ENCODE measurements at regions not wholly inside any gene's neighbourhood (a gene's known extent, or its start where the extent isn't known, plus 50 kb on each side); places are given as distances from the start of the nearest gene placed in this dataset.

GRCh38 chr1:55348356-55348755 lies 133.2 kb upstream of the USP24 start:
- TF ChIP-seq REST (IDR thresholded peaks at IDR 0.05; ENCODE audit: low read depth) = no peak

- TF ChIP-seq YY1 (IDR thresholded peaks at IDR 0.05; ENCODE audit: low read depth) (no peak), EGR1 (IDR thresholded peaks at IDR 0.05) (no peak), CEBPB (IDR thresholded peaks at IDR 0.05) (no peak), ZBTB7A (IDR thresholded peaks at IDR 0.05; ENCODE audit: low read depth) (no peak)
Measured at GRCh38 chr1:55347866-55348265, 132.7 kb upstream of the USP24 start.

DNA sequence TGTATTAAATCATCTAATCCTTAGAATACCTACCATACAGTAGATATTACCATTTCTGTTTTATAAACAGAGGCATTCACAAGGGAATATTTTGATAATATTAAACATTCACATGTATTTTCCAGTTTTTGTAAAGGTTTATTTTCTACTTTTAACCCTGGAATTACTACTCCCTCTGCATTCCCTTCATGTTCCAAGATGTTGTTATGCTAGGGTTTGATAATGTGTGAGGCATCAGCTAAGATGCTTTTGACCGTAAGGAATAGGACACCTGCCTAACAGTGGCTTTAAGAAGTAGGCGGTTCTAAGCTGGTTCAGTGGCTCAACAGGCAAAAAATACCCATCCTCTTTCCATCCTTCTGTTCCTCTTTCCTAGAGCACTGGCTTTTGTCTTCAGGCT lies 131.9 kb upstream of the USP24 start:
- TF ChIP-seq CREB1 (IDR thresholded peaks at IDR 0.05; ENCODE audit: low read depth) (no peak), TCF12 (IDR thresholded peaks at IDR 0.05; ENCODE audit: low read depth) (no peak), YY1 (IDR thresholded peaks at IDR 0.05; ENCODE audit: low read depth) (no peak), CEBPB (IDR thresholded peaks at IDR 0.05) (no peak), EP300 (IDR thresholded peaks at IDR 0.05; ENCODE audit: borderline replicate concordance) (no peak), REST (IDR thresholded peaks at IDR 0.05; ENCODE audit: low read depth) (no peak), RAD21 (IDR thresholded peaks at IDR 0.05; ENCODE audit: low read depth) (no peak), TEAD4 (IDR thresholded peaks at IDR 0.05) (no peak), ZBTB7A (IDR thresholded peaks at IDR 0.05; ENCODE audit: low read depth) (no peak), EGR1 (IDR thresholded peaks at IDR 0.05) (no peak), NFIC (IDR thresholded peaks at IDR 0.05) (no peak), FOXM1 (IDR thresholded peaks at IDR 0.05; ENCODE audit: borderline replicate concordance, low read depth) (no peak), TAF1 (IDR thresholded peaks at IDR 0.05; ENCODE audit: low read depth) (no peak)
- TF ChIP-seq, protein P1, sequence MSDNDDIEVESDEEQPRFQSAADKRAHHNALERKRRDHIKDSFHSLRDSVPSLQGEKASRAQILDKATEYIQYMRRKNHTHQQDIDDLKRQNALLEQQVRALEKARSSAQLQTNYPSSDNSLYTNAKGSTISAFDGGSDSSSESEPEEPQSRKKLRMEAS (IDR thresholded peaks at IDR 0.05) = no peak
- TF ChIP-seq, protein P2, sequence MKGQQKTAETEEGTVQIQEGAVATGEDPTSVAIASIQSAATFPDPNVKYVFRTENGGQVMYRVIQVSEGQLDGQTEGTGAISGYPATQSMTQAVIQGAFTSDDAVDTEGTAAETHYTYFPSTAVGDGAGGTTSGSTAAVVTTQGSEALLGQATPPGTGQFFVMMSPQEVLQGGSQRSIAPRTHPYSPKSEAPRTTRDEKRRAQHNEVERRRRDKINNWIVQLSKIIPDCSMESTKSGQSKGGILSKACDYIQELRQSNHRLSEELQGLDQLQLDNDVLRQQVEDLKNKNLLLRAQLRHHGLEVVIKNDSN (IDR thresholded peaks at IDR 0.05) = no peak

DNA sequence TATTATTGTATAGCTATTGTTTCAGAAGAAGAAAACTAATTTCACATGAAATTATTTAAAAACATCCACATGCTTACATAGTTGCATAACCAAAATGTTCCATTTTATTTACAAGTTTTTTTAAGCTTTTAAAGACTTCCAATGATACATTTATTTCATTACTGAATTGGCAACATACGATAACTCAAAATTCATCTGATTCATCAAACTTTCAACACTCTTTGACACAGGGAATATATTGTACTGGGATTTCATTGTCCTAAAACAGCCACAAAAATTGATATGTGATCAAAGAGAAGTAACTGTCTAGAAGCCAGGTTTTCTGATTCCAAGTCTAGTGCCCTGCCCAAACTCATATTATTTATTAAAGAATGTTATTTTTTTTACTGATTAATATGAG lies 131.4 kb upstream of the USP24 start:
- TF ChIP-seq, protein P2 (IDR thresholded peaks at IDR 0.05) = no peak
- TF ChIP-seq TCF12 (IDR thresholded peaks at IDR 0.05; ENCODE audit: low read depth) (no peak), FOXM1 (IDR thresholded peaks at IDR 0.05; ENCODE audit: borderline replicate concordance, low read depth) (no peak), CREB1 (IDR thresholded peaks at IDR 0.05; ENCODE audit: low read depth) (no peak), RAD21 (IDR thresholded peaks at IDR 0.05; ENCODE audit: low read depth) (no peak), YY1 (IDR thresholded peaks at IDR 0.05; ENCODE audit: low read depth) (no peak), REST (IDR thresholded peaks at IDR 0.05; ENCODE audit: low read depth) (no peak)

GRCh38 chr1:55339681-55340080 lies 124.5 kb upstream of the USP24 start:
- TF ChIP-seq CREB1 (IDR thresholded peaks at IDR 0.05; ENCODE audit: low read depth) (no peak), REST (IDR thresholded peaks at IDR 0.05; ENCODE audit: low read depth) (no peak), YY1 (IDR thresholded peaks at IDR 0.05; ENCODE audit: low read depth) (no peak), TCF12 (IDR thresholded peaks at IDR 0.05; ENCODE audit: low read depth) (no peak), TEAD4 (IDR thresholded peaks at IDR 0.05) (no peak)
